Medulla oblongata (tissue), 1 donor: ENCODE measurements at regions not wholly inside any gene's neighbourhood (a gene's known extent, or its start where the extent isn't known, plus 50 kb on each side); places are given as distances from the start of the nearest gene placed in this dataset.
A peak's percentile ranks its signal among the peaks of the same experiment; 100 is the strongest.

Experiments used
- DNase-seq: peaks from one replicate; pipeline ENCODE4 v3.0.0-alpha.2; 2015; ENCODE audit errors: extremely low spot score

DNA sequence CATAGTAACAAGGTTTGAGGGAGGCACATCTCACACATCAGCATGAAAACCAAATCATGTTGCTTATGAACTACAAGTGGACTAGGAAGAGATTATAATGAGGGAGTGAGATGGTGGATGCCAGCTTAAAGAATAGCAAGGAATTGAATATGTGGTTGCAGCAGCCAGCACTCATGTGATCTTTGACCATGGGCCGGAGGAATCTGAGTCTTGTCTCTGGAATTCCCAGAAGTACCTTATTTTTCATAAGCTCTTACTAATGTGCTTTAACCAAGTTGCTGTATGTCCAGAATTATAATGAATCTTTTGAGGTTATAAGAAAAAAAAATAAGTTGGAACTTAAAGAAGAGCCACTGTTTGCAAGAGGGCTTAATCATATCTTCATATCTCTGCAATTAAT lies 97.0 kb downstream of the DISP1 start:
- DNase-seq, result no peak

DNA sequence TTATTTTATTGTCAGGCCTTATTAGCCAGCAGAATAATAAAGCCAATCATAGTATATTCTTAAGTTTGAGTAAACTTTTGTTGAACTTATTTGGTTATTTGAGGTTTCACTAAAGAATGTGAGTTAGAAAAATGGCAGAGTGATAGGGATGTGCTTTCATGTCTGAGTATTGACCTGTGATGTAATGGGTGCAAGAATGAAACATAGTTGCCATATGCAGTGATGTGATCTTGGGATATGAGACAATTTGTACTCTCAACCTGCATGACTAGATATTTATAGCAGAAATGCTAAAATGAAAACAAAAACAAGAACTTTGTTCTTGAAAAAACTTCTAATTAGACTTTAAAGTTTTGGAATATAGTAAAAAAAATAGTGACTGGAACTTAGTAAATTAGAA lies 97.9 kb downstream of the DISP1 start:
- DNase-seq, result no peak

- no peak for DNase-seq
Measured at GRCh38 chr1:222914861-222915632, 100.2 kb downstream of the DISP1 start.

GRCh38 chr1:222916100-222916499 lies 101.3 kb downstream of the DISP1 start:
- no peak for DNase-seq

GRCh38 chr1:222918801-222919477 lies 104.1 kb downstream of the DISP1 start:
- no peak for DNase-seq

- no peak for DNase-seq
Measured at GRCh38 chr1:222919478-222919865, 104.6 kb downstream of the DISP1 start.

DNA sequence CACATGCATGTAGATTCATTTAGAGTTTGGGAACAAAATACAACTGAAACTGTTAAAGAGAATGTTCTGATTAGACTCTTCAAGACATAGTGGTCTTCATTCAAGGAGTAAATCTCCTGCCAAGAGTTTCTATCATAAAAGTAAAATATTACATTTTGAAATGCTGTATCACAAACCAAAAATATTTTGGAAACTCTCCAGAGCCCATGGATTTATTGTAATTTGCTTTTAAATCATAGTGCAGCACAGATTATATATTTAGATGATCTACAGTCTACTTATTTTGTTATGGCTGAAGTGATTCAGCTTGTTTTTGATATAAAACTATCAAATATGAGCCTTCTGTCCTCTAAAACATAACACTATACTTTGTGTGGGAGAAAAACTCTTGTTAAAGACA lies 105.3 kb downstream of the DISP1 start:
- no peak for DNase-seq

DNA sequence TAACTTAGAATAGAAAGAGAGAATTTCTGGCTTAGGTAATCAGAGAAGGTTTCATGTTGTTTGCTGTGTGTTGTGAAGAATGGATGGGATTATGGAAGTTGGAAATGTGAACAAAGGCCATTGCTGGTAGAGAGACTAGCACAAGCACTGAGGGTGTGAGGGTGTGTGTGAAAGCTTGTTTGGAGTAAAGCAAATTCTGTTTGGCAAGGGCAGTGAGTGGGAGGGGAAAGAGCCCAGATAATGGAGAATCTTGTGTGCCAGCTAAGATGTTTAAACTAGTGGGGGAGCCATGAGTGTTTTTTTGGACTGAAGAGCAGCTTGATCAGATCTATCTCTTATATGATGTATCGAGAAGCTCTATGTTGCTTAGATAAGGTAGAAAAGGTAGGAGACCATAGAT lies 107.1 kb downstream of the DISP1 start:
- DNase-seq, result no peak

- no peak for DNase-seq
Measured at GRCh38 chr1:222923506-222923905, 108.7 kb downstream of the DISP1 start.

GRCh38 chr1:222924136-222924706 lies 109.4 kb downstream of the DISP1 start:
- no peak for DNase-seq

- no peak for DNase-seq
Measured at GRCh38 chr1:222926566-222926965, 111.7 kb downstream of the DISP1 start.

DNA sequence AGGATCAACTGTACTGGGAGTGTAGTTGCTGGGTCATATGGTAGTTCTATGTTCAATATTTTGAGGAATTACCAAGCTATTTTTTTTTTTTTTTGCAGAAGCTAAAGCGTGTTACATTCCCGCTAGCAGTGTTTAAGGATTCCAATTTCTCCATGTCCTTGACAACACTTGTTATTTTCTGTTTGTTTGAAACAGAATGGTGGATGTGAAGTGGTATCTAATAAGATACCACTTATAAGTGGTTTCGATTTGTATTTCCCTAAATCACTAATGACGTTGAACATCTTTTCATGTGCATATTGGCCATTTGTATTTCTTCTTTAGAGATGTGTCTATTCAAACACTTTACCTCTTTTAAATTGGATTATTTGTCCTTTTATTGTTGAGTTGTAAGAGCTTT lies 112.2 kb downstream of the DISP1 start:
- DNase-seq, result no peak

DNA sequence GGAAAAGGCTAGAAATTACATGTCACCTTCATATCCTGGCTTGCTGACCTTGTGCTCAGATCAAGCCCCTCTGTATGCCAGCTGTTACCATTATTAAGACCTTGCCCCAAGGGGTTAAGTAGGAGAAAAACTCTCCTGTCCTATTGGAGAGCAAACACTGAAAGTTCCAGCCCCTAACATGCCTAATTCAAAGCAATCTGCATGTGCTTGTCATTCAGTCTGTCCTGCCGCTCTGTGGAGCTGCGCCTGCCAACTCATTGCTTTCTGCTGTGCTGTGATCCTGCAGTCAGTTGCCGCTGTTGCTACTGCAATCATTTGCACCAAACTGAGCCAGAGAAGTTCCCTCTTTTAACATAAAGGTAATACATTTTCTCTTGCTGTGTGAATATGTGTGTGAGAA lies 113.4 kb downstream of the DISP1 start:
- DNase-seq, result peak; percentile 50

- no peak for DNase-seq
Measured at GRCh38 chr1:222930070-222930469, 115.2 kb downstream of the DISP1 start.

GRCh38 chr1:222931023-222931422 lies 116.2 kb downstream of the DISP1 start:
- no peak for DNase-seq

DNA sequence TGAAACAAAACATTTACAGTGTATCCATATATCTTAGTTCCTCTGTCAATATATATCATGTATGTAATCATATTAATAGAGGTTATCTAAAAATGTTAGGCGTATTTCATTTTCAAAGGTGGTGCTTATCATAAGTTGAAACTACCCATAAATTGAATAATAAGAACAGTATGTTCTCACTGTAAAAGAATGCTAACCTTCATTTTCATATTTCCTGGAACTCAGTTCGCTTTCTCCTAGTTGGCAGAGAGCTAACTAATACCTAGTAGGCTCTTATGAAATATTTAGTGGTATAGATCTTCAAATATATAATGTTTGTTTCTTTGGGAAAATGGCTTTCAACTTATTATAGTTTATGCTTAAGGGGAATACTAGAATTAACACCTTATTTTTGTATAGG lies 118.4 kb downstream of the DISP1 start:
- no peak for DNase-seq

GRCh38 chr1:222935239-222935900 lies 120.5 kb downstream of the DISP1 start:
- no peak for DNase-seq

DNA sequence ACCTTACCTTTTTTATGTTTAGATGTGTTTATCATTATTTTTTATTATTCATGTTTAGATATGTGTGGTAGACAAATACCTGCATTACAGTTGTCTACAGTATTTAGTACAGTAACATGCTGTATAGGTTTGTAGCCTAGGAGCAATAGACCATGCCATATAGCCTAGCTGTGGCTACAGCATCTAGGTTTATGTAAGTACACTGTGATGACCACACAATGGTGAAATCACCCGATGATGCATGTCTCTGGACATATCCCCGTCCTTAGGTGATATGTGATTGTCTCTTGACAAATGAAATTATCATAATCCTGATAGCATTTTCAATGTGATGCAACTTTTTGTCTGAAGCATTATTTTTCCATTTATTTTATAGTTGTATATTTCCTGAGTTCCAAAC lies 121.2 kb downstream of the DISP1 start:
- no peak for DNase-seq

DNA sequence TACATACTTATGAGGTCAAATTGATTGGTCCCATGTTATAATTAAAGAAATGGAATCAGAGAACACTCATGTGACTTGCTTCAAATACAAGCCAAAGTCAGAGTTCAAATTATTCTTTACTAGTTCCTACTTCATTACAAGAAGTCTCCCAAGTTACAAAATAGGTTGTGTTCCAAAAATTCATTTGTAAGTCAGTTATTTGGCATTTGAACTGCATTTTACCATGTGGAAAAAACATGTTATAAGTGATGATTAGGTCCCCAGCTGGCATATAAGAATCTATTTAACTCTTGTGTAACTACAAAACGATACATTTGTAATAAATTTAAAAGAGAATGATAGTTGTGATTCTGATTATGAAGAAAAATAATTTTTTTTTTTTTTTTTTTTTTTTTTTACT lies 124.1 kb downstream of the DISP1 start:
- DNase-seq, result no peak

DNA sequence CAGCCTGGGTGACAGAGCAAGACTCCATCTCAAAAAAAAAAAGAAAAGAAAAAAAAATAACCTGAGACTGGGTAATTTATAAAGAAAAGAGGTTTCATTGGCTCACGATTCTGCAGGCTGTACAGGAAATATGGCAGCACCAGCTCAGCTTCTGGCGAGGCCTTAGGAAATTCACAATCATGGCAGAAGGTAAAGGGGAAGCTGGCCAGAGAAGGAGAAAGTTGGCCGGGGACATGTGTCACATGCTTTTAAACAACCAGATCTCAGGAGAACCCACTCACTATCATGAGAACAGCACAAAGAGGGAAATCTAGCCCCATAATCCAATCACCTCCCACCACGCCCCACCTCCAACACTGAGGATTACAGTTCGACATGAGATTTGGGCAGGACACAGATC lies 125.3 kb downstream of the DISP1 start:
- DNase-seq, result no peak

DNA sequence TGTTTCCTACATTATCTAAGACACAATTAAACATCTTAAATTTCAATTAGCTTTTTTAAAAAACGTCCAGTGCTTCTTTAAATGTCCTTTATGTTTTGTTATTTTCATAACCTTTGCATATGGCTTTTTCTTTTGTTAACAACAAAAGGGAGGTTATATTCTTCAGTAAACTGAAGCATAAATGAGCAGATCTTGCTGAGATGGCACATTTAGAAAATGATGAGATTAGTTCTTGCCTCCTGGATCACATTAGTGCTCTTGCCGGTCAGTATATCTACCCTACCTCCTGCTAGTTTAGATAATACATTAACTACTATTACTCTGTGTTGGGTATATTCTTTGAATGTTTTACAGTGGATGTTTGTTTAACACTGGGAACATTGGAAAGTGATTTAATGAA lies 126.1 kb downstream of the DISP1 start:
- no peak for DNase-seq

DNA sequence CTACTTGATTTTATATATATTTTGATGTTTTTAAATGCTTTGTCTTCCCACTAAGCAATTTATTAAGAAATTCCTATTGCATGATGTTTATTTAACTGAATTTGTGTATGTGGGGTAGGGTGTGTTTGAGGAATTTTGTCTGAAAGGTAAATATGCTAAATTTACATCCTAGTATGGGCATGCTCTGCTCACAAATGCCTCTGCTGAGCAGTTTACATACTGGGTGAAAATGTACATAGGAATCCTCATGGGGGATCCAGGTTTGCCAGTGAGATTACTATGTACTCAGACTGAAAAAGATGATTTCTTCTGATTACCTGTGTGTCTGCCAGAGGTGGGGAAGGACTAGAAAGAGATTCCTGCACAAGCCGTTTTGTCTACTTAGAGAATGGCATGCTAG lies 126.6 kb downstream of the DISP1 start:
- no peak for DNase-seq

DNA sequence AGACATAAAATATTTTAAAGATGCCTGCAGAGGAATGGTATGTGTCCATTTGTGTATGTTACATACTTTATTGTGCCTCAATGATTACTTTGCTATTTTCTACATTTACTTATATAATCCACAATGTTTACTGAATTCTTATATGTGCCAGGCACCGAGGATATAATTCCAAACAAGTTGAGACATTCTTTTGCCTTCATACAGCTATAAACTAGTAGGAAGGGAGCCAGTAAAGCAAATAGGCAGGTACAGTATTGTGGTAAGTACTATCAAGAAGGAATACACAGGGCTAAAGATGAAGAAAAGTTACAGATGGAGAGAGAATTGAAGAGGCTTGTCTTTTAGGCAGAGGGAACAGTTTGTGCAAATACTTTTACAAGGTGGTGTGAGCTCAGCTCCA lies 131.6 kb downstream of the DISP1 start:
- no peak for DNase-seq
